Stimulated activated CD8-positive, alpha-beta memory T cell treated with anti-CD3 and anti-CD28 coated beads, Interleukin-4, amount 100 ng/mL, for 48 hours (primary cell): ENCODE measurements at regions not wholly inside any gene's neighbourhood (a gene's known extent, or its start where the extent isn't known, plus 50 kb on each side); places are given as distances from the start of the nearest gene placed in this dataset.
A peak's percentile ranks its signal among the peaks of the same experiment; 100 is the strongest.

ENCODE experiments used
- DNase-seq: peaks from one replicate; pipeline ENCODE4 v3.0.0-alpha.2; 2020

- DNase-seq = no peak
Measured at GRCh38 chr1:29501227-29501976, 265.1 kb downstream of the PTPRU start.

GRCh38 chr1:29500651-29501050 lies 264.3 kb downstream of the PTPRU start:
- DNase-seq = no peak

DNA sequence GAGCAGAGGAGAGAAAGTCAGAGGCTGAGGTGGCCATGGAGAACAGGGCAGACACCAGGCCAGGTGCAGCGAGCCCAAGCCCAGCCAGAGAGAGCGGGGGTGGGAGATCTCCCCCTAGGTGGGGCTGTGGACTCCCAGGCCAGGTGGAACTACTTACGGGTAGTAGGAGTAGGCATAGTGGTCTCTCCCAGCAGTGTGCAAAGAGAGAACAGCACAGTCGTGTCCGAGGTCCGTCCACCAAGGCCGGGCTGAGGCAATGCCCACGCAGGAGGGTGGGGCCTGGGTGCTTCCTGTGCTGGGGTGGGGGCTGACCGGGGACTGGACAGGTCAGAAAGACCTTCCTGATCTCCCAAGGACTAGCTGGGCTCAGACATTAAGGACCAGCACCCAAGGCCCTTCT lies 263.7 kb downstream of the PTPRU start:
- no peak for DNase-seq

DNA sequence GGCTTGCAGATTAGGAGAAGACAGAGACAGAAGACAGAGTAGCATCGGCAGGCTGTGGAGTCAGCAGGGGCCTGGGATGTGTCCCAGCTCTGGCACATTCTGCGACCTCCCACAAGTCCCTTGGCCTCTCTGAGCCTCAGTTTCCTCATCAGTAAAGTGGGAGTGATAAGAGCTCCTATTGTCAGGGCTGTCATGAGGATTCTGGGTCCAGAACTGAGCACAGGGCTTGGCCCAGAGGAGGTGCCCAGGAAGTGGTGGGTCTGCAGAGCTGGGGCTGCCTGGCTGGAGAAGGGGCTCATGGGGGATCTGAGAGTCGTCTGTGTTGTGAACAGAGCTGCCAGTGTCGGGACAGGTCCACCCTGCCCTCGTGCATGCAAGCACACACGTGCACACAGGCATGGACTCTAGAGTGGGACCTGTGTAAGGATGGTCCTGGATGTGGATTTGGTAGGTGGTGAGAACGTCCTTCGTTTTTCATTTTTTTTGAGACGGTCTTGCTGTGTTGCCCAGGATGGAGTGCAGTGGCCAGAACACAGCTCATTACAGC lies 262.9 kb downstream of the PTPRU start:
- no peak for DNase-seq

DNA sequence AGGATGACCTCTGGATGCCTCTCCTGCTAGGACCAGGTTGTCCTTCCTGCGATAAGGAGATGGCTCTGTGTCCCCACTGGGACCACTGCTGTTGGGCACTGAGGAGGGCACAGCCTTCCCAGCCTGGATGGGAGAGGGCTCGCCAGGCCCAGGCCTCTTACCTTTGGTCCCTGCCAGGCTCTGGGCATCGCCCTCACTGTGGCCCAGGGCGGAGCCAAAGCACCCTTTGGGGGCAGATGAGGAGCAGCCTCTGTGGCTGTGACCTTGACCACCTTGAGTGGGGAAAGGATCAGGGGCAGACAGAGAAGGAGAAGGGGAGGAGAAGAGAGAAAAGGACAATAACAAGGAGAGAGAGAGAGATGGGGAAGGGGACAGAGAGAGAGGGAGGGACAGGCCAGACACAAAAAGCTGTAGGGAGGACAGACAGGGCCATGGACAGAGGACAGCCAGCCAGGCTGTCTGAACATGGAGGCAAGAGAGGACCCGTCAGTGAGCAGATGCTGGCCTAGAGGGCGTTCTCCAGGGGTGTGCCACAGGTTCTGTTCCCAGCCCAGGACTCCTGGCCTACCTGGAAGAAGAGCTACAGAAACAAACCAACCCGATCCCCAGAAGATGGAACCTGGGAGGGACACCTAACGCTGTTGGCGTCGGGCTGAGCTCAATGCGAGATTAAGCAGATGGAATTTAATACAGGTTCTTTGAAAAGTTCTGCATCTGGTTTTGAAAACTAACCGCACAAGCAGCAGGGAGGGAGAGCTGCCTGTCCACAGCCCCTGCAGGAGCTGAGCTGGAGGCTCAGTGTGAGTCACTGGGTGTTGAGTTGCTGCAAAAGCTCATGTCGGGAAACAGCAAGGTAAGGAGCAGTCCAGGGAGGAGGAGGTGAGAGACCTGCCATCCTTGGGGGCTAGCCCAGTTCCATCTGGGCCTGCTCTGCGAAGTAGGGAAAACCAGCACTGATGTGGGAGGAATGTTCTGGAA lies 262.1 kb downstream of the PTPRU start:
- no peak for DNase-seq

GRCh38 chr1:29497395-29498125 lies 261.2 kb downstream of the PTPRU start:
- no peak for DNase-seq

- no peak for DNase-seq
Measured at GRCh38 chr1:29496701-29497100, 260.4 kb downstream of the PTPRU start.

DNA sequence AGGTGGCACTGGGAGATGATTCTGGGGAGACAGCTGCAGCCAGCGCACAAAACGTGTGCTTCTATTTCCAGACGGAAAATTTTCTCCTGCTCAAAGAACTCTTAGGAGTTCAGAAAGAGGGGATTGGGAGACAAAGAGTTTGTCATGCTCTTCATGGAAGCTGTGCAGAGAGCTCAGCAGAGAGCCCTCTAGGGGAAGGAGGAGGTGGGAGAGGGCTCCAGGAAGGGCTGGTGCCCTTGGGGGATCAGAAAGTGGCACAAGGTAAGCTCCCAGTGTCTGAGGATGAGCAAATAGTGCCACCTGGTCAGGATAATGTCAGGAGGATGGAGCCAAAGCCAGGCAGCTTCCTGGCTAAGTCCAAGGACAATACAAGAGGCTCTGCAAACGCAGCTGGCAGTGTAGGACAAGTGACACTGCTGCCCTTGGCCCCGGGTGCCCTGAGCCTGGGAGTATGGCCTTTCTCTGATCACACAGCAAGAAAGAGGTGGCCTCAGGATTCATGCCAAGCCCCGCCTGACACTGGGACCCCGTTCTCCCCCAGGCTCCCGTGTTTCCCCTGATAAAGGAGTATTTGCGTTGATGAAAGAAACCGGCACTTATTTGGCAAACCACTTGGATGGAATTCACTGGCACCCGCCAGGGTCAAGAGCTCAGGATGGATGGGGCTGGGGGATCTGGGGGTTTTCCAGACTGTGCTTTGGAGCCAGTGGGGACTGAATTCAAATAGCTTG lies 254.0 kb downstream of the PTPRU start:
- DNase-seq = no peak

GRCh38 chr1:29489471-29489870 lies 253.1 kb downstream of the PTPRU start:
- DNase-seq = no peak

GRCh38 chr1:29488794-29489311 lies 252.5 kb downstream of the PTPRU start:
- no peak for DNase-seq

- DNase-seq = no peak
Measured at GRCh38 chr1:29488086-29488793, 251.9 kb downstream of the PTPRU start.

DNA sequence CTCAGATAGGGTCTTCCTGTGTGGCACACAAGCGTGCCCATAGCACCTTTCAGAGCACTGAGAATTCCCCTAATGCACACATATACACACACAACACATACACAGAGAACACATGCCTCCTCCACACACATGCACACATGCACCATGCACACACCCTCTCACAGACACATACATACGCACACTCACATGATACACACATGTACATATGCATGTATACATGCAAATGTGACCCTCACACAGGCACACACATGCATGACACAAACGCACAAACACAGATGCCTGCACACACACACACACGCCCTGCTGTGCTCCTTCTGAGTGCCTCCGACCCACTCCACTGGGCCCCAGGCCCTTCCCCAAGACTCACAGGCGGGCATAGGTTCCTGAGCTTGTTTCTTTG lies 251.0 kb downstream of the PTPRU start:
- no peak for DNase-seq

- DNase-seq = no peak
Measured at GRCh38 chr1:29485096-29485925, 249.0 kb downstream of the PTPRU start.

GRCh38 chr1:29482991-29483390 lies 246.7 kb downstream of the PTPRU start:
- DNase-seq = no peak

GRCh38 chr1:29482064-29482463 lies 245.7 kb downstream of the PTPRU start:
- DNase-seq = no peak

GRCh38 chr1:29481031-29481430 lies 244.7 kb downstream of the PTPRU start:
- DNase-seq = no peak

- no peak for DNase-seq
Measured at GRCh38 chr1:29478879-29479278, 242.6 kb downstream of the PTPRU start.

GRCh38 chr1:29478151-29478791 lies 241.9 kb downstream of the PTPRU start:
- no peak for DNase-seq

- DNase-seq = peak; percentile 0
Measured at GRCh38 chr1:29475326-29475725, 239.0 kb downstream of the PTPRU start.
